ENCODE measurements at regions not wholly inside any gene's neighbourhood (a gene's known extent, or its start where the extent isn't known, plus 50 kb on each side); places are given as distances from the start of the nearest gene placed in this dataset.

GRCh38 chr7:10734595-10734994 lies 239.1 kb upstream of the PHF14 start:
- no peak for TF ChIP-seq POLR2A (IDR thresholded peaks at IDR 0.05)
- TF ChIP-seq CTCF (IDR thresholded peaks at IDR 0.05) = no peak

Measured in testis (tissue), 2 donors.